SK-N-MC (cell line): ENCODE measurements at regions not wholly inside any gene's neighbourhood (a gene's known extent, or its start where the extent isn't known, plus 50 kb on each side); places are given as distances from the start of the nearest gene placed in this dataset.

ENCODE experiments used
- EZH2 ChIP-seq: fragments of 200-600 bp; sonication (generic); IDR thresholded peaks from one replicate; pipeline ENCODE4 v1.6.1; 2017; ENCODE audit warnings: antibody characterized with exemption
- POLR2AphosphoS5 ChIP-seq: IDR thresholded peaks from 2 replicates; pipeline ENCODE4 v1.6.1; 2012; ENCODE audit warnings: mild to moderate bottlenecking, low read depth, low read length, borderline replicate concordance

DNA sequence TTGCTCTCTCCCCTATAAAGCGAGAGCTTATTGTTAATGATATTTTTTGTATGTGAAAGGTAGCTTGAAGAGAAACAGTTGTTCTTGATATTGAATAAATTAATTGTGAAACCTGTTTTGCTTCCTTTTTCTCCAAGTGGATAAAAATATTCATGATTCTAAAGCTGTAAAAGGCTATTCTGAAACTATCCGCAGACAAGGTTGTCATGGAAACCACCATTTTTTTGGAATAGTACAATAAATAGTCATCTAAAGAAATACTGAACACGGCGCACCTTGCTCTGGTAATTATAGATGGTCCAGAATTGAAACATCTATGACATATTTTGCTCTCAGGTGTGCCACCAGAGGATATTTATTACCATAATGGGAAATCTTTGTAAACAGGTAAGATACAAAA is 1103.0 kb upstream of the SLC39A10 start:
- TF ChIP-seq EZH2 (no peak), POLR2AphosphoS5 (no peak)
